Natural killer cell (primary cell): ENCODE measurements at regions not wholly inside any gene's neighbourhood (a gene's known extent, or its start where the extent isn't known, plus 50 kb on each side); places are given as distances from the start of the nearest gene placed in this dataset.

Source experiments
- ATAC-seq, 3 donors: fragments of 150-1000 bp in 2 of 3; fragments of 200-7000 bp in 1 of 3; cut with Tn5 transposase; 1 replicate in 1 of 3; 2 replicates in 2 of 3; pipeline ENCODE4 v1.10.0; 2021; ENCODE audit warnings: mild to moderate bottlenecking in 2 of 3, moderate library complexity in 2 of 3
- DNase-seq, 2 donors: peaks; one replicate each; pipeline versions ENCODE4 v3.0.0 to v3.0.0-alpha.2; 2013 to 2021; ENCODE audit warnings: mixed read lengths in 1 of 2
- H3K27ac ChIP-seq: one replicate; pipeline ENCODE4 v1.5.1; 2013; ENCODE audit warnings: mild to moderate bottlenecking, low read length
- H3K27me3 ChIP-seq: one replicate; pipeline ENCODE4 v1.6.1; 2013; ENCODE audit warnings: low read length; ENCODE audit not compliant: control insufficient read depth, insufficient read depth
- H3K36me3 ChIP-seq: one replicate; pipeline ENCODE4 v1.6.1; 2013; ENCODE audit warnings: low read length; ENCODE audit not compliant: control insufficient read depth, insufficient read depth
- H3K4me1 ChIP-seq: one replicate; pipeline ENCODE4 v1.6.1; 2013; ENCODE audit warnings: low read length; ENCODE audit not compliant: control insufficient read depth, insufficient read depth
- H3K4me3 ChIP-seq: one replicate; pipeline ENCODE4 v1.5.1; 2013; ENCODE audit warnings: low read length
- H3K9me3 ChIP-seq: one replicate; pipeline ENCODE4 v1.6.1; 2013; ENCODE audit warnings: low read length; ENCODE audit not compliant: control insufficient read depth, insufficient read depth
- H3K27ac Mint-ChIP-seq, 2 donors: one replicate each; pipeline ENCODE4 v1.8.0; 2022; ENCODE audit warnings: mild to moderate bottlenecking in 2 of 2, mixed read lengths in 2 of 2, moderate library complexity in 1 of 2
- H3K27me3 Mint-ChIP-seq, 2 donors: one replicate each; pipeline ENCODE4 v1.8.0; 2022; ENCODE audit warnings: low read depth in 2 of 2, mixed read lengths in 2 of 2
- H3K36me3 Mint-ChIP-seq: one replicate; pipeline ENCODE4 v1.8.0; 2022; ENCODE audit warnings: mixed read lengths
- H3K4me1 Mint-ChIP-seq, 2 donors: one replicate each; pipeline ENCODE4 v1.8.0; 2022; ENCODE audit warnings: mixed read lengths in 2 of 2
- H3K4me3 Mint-ChIP-seq: one replicate; pipeline ENCODE4 v1.8.0; 2022; ENCODE audit warnings: mild to moderate bottlenecking, moderate library complexity, mixed read lengths
- H3K9me3 Mint-ChIP-seq, 2 donors: one replicate each; pipeline ENCODE4 v1.8.0; 2022; ENCODE audit warnings: mixed read lengths in 2 of 2
- CTCF ChIP-seq: fragments of 200-600 bp; IDR thresholded peaks from one replicate; pipeline ENCODE4 v1.8.0; 2022; ENCODE audit warnings: antibody characterized with exemption
- WGBS: methylation state at CpG from one replicate; pipeline ENCODE4 v1.1.7; 2013; ENCODE audit warnings: missing lambda C conversion rate; ENCODE audit not compliant: insufficient coverage; 5-methylcytosine and 5-hydroxymethylcytosine counted together
- intact Hi-C: fragments of 100-400 bp; cut with micrococcal nuclease; formaldehyde crosslinking; loops from one replicate; pipeline ENCODE4 v1.14.2; 2022

GRCh38 chr13:111597618-111598017 is 277.2 kb downstream of the TEX29 start:
- DNase-seq: no peak

GRCh38 chr13:111598747-111599146 is 278.3 kb downstream of the TEX29 start:
- WGBS: 74% methylated on average over 7 of the region's 7 CpGs
- Histone ChIP-seq H3K9me3 (no peaks in the 10 kb centered on the region), H3K36me3 (no peaks in the 10 kb centered on the region), H3K27me3 (no peaks in the 10 kb centered on the region), H3K4me3 (no peak overlapping the region), H3K4me1 (no peaks in the 10 kb centered on the region), H3K27ac (no peak overlapping the region)
- H3K4me1 Mint-ChIP-seq: no peaks in the 10 kb centered on the region
- no peak overlapping the region for H3K27ac Mint-ChIP-seq
- H3K36me3 Mint-ChIP-seq: no peaks in the 10 kb centered on the region
- H3K9me3 Mint-ChIP-seq: no peaks in the 10 kb centered on the region
- intact Hi-C loops: no loop called here
- no peak for TF ChIP-seq CTCF
- no peak for DNase-seq
- no peak overlapping the region for H3K4me3 Mint-ChIP-seq
- ATAC-seq: no peak
- H3K27me3 Mint-ChIP-seq: peaks cover 0 to 4% of the 10 kb centered on the region in 2 donors

More at GRCh38 chr13:111597618-111598017, 277.2 kb downstream of the TEX29 start:
- 82% methylated on average over 12 of the region's 12 CpGs for WGBS
- Histone ChIP-seq H3K4me3 (no peak overlapping the region), H3K4me1 (no peaks in the 10 kb centered on the region), H3K9me3 (no peaks in the 10 kb centered on the region), H3K36me3 (no peaks in the 10 kb centered on the region), H3K27ac (no peak overlapping the region), H3K27me3 (no peaks in the 10 kb centered on the region)
- no peak overlapping the region for H3K4me3 Mint-ChIP-seq
- H3K27me3 Mint-ChIP-seq: peaks cover 0 to 4% of the 10 kb centered on the region in 2 donors
- H3K27ac Mint-ChIP-seq: no peak overlapping the region
- H3K9me3 Mint-ChIP-seq: no peaks in the 10 kb centered on the region
- H3K36me3 Mint-ChIP-seq: no peaks in the 10 kb centered on the region
- no peak for TF ChIP-seq CTCF
- intact Hi-C loops: no loop called here
- no peaks in the 10 kb centered on the region for H3K4me1 Mint-ChIP-seq
- no peak for ATAC-seq

DNA sequence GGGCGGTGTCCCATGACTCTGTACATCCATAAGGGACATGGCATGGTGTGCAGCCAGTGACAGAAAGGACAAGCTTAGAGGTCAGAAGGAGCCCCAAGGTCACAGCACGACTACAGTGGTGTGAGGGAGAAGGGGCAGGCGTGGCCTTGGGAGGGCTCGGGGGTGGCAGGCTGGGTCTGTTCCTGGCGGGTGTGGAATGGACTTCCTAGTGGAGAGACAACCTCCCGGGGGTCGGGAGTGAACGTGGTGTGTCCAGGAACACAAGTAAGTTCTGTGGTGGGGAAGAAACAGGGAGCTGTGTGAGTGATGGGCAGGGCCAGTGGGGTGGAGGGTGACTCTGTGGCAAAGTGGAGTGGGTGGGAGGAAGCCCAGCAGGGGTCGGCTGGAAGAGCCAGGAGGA is 279.3 kb downstream of the TEX29 start:
- no peaks in the 10 kb centered on the region for H3K4me1 ChIP-seq
- 84% methylated on average over 9 of the region's 9 CpGs for WGBS
- no peak for ATAC-seq
- H3K4me1 Mint-ChIP-seq: no peaks in the 10 kb centered on the region
- H3K27me3 ChIP-seq: no peaks in the 10 kb centered on the region
- DNase-seq: no peak
- H3K9me3 Mint-ChIP-seq: no peaks in the 10 kb centered on the region
- peaks cover 0 to 4% of the 10 kb centered on the region in 2 donors for H3K27me3 Mint-ChIP-seq
- H3K9me3 ChIP-seq: no peaks in the 10 kb centered on the region
- H3K4me3 ChIP-seq: no peak overlapping the region
- H3K4me3 Mint-ChIP-seq: no peak overlapping the region
- intact Hi-C loops: no loop called here
- no peak overlapping the region for H3K27ac Mint-ChIP-seq
- no peaks in the 10 kb centered on the region for H3K36me3 Mint-ChIP-seq
- no peaks in the 10 kb centered on the region for H3K36me3 ChIP-seq
- no peak overlapping the region for H3K27ac ChIP-seq
- no peak for TF ChIP-seq CTCF

DNA sequence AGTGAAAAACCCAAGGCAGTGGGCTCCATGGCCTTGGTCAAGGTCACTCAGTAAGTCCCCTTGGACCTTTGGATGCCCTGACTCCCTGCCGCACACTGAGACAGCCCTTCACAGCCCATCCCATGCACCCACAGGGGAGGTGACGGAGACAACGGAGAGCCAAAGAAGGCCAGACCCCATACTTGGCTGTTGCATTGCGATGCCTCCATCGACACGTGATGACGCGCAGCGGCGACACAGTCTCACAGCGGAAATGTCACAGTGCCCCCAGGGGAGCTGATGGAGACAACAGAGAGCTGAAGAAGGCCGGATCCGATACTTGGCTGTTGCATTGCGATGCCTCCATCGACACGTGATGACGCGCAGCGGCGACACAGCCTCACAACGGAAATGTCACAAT is 282.4 kb downstream of the TEX29 start:
- Mint-ChIP-seq H3K27me3 (no peaks in the 10 kb centered on the region), H3K9me3 (no peaks in the 10 kb centered on the region), H3K4me3 (no peak overlapping the region), H3K4me1 (no peaks in the 10 kb centered on the region), H3K36me3 (no peaks in the 10 kb centered on the region), H3K27ac (no peak overlapping the region)
- Histone ChIP-seq H3K9me3 (no peaks in the 10 kb centered on the region), H3K4me1 (no peaks in the 10 kb centered on the region), H3K27ac (no peak overlapping the region), H3K4me3 (no peak overlapping the region), H3K27me3 (no peaks in the 10 kb centered on the region), H3K36me3 (no peaks in the 10 kb centered on the region)
- TF ChIP-seq CTCF: no peak
- 97% methylated on average over 21 of the region's 21 CpGs for WGBS
- no peak for DNase-seq
- intact Hi-C loops: no loop called here
- ATAC-seq: no peak
